Liver (tissue), 8 donors: ENCODE measurements at regions not wholly inside any gene's neighbourhood (a gene's known extent, or its start where the extent isn't known, plus 50 kb on each side); places are given as distances from the start of the nearest gene placed in this dataset.
A peak's percentile ranks its signal among the peaks of the same experiment; 100 is the strongest.

Experiments used
- DNase-seq: peaks from one replicate; pipeline ENCODE4 v3.0.0-alpha.2; 2017; ENCODE audit warnings: low spot score
- H3K27ac ChIP-seq, 2 donors: one replicate each; pipeline ENCODE4 v1.7.0; 2013; ENCODE audit warnings: inconsistent platforms in 2 of 2, low read length in 2 of 2, control low read depth in 1 of 2, low read depth in 1 of 2, mild to moderate bottlenecking in 1 of 2
- H3K27me3 ChIP-seq, 4 donors: one replicate each; pipeline versions ENCODE4 v1.6.1 to v1.7.0; 2013; ENCODE audit warnings: low read length in 3 of 4, inconsistent platforms in 1 of 4, mild to moderate bottlenecking in 1 of 4, moderate library complexity in 1 of 4; ENCODE audit not compliant: control insufficient read depth in 4 of 4, insufficient read depth in 4 of 4
- H3K36me3 ChIP-seq, 4 donors: one replicate each; pipeline versions ENCODE4 v1.6.1 to v1.7.0; 2013; ENCODE audit warnings: low read length in 3 of 4, mild to moderate bottlenecking in 3 of 4, low read depth in 1 of 4, moderate library complexity in 1 of 4; ENCODE audit not compliant: control insufficient read depth in 4 of 4, insufficient read depth in 3 of 4
- H3K4me1 ChIP-seq, 4 donors: one replicate each; pipeline versions ENCODE4 v1.6.1 to v1.7.0; 2013; ENCODE audit warnings: low read length in 3 of 4, mild to moderate bottlenecking in 3 of 4, moderate library complexity in 1 of 4; ENCODE audit not compliant: control insufficient read depth in 4 of 4, insufficient read depth in 4 of 4
- H3K4me3 ChIP-seq, 3 donors: one replicate each; pipeline versions ENCODE4 v1.6.1 to v1.7.0; 2013; ENCODE audit warnings: low read length in 3 of 3, control low read depth in 1 of 3, low read depth in 1 of 3, mild to moderate bottlenecking in 1 of 3
- H3K9ac ChIP-seq, 2 donors: one replicate each; pipeline ENCODE4 v1.7.0; 2013; ENCODE audit warnings: low read length in 2 of 2, mild to moderate bottlenecking in 2 of 2, moderate library complexity in 2 of 2, control low read depth in 1 of 2, low read depth in 1 of 2
- H3K9me3 ChIP-seq, 4 donors: one replicate each; pipeline versions ENCODE4 v1.6.1 to v1.7.0; 2013; ENCODE audit warnings: low read length in 3 of 4; ENCODE audit not compliant: control insufficient read depth in 4 of 4
- FOXA1 ChIP-seq: IDR thresholded peaks from 2 replicates; pipeline ENCODE4 v1.6.1; 2016; ENCODE audit warnings: antibody characterized with exemption
- HNF4A ChIP-seq, 2 donors: conservative IDR thresholded peaks; 2 replicates each; pipeline ENCODE4 v1.6.1; 2016; ENCODE audit warnings: antibody characterized with exemption in 2 of 2, mild to moderate bottlenecking in 2 of 2
- HNF4G ChIP-seq: IDR thresholded peaks from 2 replicates; pipeline ENCODE4 v1.6.1; 2016; ENCODE audit warnings: antibody characterized with exemption
- JUND ChIP-seq, 2 donors: IDR thresholded peaks; 2 replicates each; pipeline ENCODE4 v1.6.1; 2016; ENCODE audit warnings: antibody characterized with exemption in 2 of 2
- NR2F2 ChIP-seq: IDR thresholded peaks from 2 replicates; pipeline ENCODE4 v1.6.1; 2016; ENCODE audit warnings: antibody characterized with exemption
- RAD21 ChIP-seq, 2 donors: IDR thresholded peaks; 2 replicates each; pipeline ENCODE4 v1.6.1; 2016; ENCODE audit warnings: antibody characterized with exemption in 2 of 2, mild to moderate bottlenecking in 2 of 2
- RXRA ChIP-seq, 2 donors: IDR thresholded peaks; 2 replicates each; pipeline ENCODE4 v1.6.1; 2017 to 2018; ENCODE audit warnings: antibody characterized with exemption in 2 of 2, mild to moderate bottlenecking in 1 of 2
- SP1 ChIP-seq: IDR thresholded peaks from 2 replicates; pipeline ENCODE4 v1.6.1; 2018; ENCODE audit warnings: antibody characterized with exemption, mild to moderate bottlenecking
- TAF1 ChIP-seq: conservative IDR thresholded peaks from 2 replicates; pipeline ENCODE4 v1.6.1; 2016; ENCODE audit warnings: antibody characterized with exemption, mild to moderate bottlenecking
- YY1 ChIP-seq: IDR thresholded peaks from 2 replicates; pipeline ENCODE4 v1.6.1; 2016; ENCODE audit warnings: antibody characterized with exemption, mild to moderate bottlenecking
- whole genome bisulfite sequencing: extraction: QIAGEN DNeasy Blood & Tissue Kit; methylation state at CpG from one replicate; pipeline ENCODE4 v1.1.7; 2013; 5-methylcytosine and 5-hydroxymethylcytosine counted together
- TF ChIP-seq, protein P1 (sequence below): IDR thresholded peaks from 2 replicates; pipeline ENCODE4 v1.6.1; 2016; ENCODE audit warnings: antibody characterized with exemption
- TF ChIP-seq, protein P2 (sequence below): IDR thresholded peaks from 2 replicates; pipeline ENCODE4 v1.6.1; 2016; ENCODE audit warnings: antibody characterized with exemption, mild to moderate bottlenecking
- TF ChIP-seq, protein P3 (sequence below): fragments of 150-350 bp; IDR thresholded peaks from 2 replicates; pipeline ENCODE4 v1.5.1; 2017; ENCODE audit warnings: improper control_type of control experiment, low read depth, low read length; ENCODE audit not compliant: missing input control
- TF ChIP-seq, protein P4 (sequence below): IDR thresholded peaks from 2 replicates; pipeline ENCODE4 v1.6.1; 2016; ENCODE audit warnings: antibody characterized with exemption
- donor health status: healthy.
- donor health status: healthy.
- donor health status: healthy.
- donor health status: healthy.
- donor health status: healthy.

DNA sequence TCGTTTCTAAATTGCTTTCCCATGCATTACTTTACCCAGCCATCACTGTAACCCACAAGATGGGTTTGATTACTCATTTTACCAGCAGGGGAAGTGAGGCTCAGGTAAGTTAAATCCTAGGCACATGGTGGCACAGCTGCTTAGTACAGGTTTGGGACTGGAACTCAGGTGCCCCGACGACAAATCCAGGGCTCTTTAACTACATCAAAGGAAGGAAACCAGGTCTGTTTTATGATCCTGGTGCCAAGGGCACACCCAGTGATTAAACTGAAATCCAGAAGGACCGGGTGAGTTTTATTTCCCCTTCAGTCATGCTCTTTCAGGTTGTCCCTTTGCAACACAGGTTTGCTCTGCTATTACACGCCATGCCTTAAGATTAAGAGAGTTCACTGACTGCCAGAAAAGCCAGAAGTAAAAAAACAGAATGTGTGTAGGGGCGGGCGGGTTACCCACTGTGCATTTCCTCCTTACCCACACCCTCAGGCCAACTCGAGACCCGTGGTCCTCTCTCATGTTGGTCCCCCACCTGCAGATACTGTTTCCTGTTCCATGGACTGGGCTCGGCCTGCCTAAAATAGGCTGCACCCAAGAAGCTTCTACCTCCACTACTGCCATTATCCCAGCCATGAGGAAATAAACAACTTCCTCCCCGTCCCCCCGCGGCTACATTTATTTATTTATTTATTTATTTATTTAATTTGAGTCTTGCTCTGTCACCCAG lies 55.1 kb upstream of the KDM7A start (continued):
- no peak for TF ChIP-seq TAF1

DNA sequence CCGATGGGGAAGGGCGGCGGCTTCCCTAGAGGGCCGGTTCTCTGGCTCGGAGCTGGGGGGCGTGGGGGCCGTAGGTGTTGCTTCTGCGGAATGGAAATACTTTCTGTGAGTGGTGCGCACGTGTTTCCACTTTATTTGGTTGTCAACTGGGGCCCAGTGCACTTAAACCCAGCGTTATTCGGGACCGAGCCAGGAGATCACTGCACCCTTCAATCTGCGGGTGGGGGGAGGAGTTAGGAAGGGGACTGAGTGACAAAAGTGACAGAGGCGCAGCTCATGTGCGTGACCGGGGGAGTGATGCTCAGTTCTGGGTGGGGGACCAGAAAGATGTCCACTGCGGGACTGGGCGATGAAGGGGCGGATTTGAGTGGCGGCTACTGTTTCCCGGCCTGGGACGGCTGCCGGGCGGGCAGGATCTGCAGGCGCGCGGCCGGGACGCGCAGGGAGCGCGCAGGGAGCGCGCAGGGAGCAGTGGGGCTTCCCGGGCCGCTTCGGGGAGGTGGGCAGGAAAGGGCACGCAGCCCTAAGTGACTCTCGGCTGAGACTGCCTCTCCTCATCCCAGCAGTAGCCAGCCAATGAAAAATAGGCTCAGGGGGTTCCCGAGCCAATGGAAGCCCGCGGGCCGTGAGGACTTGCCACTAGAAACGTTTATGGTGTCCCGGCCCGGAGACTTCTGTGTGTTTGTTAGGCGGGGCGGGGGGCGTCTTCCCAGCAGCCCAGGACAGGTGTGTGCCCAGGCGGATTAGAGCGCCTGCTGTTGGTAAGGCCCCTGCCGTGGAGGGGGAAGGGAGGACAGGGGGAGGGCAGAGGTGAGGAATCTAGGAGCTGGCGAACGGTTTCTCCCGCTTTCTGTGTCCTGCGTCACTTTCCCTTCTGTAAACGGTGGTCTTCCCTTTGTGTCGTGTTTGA lies 54.3 kb upstream of the KDM7A start:
- Histone ChIP-seq H3K27me3 (peaks cover 0 to 2% (median 0%) of the 10 kb centered on the region in 4 donors), H3K36me3 (no peaks in the 10 kb centered on the region), H3K9me3 (no peaks in the 10 kb centered on the region), H3K9ac (no peak overlapping the region), H3K27ac (peak overlapping the region; percentile 56 to 76), H3K4me3 (peak overlapping the region; percentile 47 to 68 (median 65)), H3K4me1 (peaks cover 10 to 22% (median 19%) of the 10 kb centered on the region in 4 donors)
- 2% methylated on average over 59 of the region's 59 CpGs for WGBS
- TF ChIP-seq NR2F2: no peak
- TF ChIP-seq, protein P1, sequence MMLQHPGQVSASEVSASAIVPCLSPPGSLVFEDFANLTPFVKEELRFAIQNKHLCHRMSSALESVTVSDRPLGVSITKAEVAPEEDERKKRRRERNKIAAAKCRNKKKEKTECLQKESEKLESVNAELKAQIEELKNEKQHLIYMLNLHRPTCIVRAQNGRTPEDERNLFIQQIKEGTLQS: no peak
- TF ChIP-seq YY1: no peak
- TF ChIP-seq JUND (IDR thresholded peaks at IDR 0.05): no peak
- no peak for TF ChIP-seq SP1
- no peak for TF ChIP-seq FOXA1
- no peak for TF ChIP-seq TAF1
- TF ChIP-seq, protein P2, sequence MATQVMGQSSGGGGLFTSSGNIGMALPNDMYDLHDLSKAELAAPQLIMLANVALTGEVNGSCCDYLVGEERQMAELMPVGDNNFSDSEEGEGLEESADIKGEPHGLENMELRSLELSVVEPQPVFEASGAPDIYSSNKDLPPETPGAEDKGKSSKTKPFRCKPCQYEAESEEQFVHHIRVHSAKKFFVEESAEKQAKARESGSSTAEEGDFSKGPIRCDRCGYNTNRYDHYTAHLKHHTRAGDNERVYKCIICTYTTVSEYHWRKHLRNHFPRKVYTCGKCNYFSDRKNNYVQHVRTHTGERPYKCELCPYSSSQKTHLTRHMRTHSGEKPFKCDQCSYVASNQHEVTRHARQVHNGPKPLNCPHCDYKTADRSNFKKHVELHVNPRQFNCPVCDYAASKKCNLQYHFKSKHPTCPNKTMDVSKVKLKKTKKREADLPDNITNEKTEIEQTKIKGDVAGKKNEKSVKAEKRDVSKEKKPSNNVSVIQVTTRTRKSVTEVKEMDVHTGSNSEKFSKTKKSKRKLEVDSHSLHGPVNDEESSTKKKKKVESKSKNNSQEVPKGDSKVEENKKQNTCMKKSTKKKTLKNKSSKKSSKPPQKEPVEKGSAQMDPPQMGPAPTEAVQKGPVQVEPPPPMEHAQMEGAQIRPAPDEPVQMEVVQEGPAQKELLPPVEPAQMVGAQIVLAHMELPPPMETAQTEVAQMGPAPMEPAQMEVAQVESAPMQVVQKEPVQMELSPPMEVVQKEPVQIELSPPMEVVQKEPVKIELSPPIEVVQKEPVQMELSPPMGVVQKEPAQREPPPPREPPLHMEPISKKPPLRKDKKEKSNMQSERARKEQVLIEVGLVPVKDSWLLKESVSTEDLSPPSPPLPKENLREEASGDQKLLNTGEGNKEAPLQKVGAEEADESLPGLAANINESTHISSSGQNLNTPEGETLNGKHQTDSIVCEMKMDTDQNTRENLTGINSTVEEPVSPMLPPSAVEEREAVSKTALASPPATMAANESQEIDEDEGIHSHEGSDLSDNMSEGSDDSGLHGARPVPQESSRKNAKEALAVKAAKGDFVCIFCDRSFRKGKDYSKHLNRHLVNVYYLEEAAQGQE: no peak
- no peak for TF ChIP-seq RXRA (IDR thresholded peaks at IDR 0.05)
- peak; percentile 54 for DNase-seq

DNA sequence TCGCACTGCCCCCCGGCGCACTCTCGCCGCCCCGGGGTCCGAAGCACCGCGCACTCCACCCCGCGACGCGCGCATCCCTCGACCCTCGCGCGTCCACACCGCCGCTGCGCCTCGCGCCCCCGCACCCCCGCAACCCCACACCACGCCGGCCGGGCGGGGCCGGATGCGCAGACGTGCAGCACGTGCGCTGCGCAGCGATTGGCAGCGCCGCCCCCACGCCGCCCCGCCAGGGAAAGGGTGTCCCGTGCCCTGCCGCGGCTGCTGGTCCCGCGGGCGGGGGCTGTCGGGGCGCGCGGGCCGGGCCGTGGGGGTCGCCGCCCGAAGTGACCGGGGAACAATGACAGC lies 53.7 kb upstream of the KDM7A start:
- Histone ChIP-seq H3K4me1 (peaks cover 10 to 22% (median 19%) of the 10 kb centered on the region in 4 donors), H3K27me3 (peaks cover 0 to 2% (median 0%) of the 10 kb centered on the region in 4 donors), H3K9ac (no peak overlapping the region), H3K27ac (peak overlapping the region; percentile 56 to 76), H3K9me3 (no peaks in the 10 kb centered on the region), H3K4me3 (peak overlapping the region in 2 of 3 donors; percentile 65 to 68), H3K36me3 (no peaks in the 10 kb centered on the region)
- no peak for DNase-seq
- TF ChIP-seq HNF4G: no peak
- TF ChIP-seq, protein P1: no peak
- no peak for TF ChIP-seq JUND (IDR thresholded peaks at IDR 0.05)
- TF ChIP-seq, protein P3, sequence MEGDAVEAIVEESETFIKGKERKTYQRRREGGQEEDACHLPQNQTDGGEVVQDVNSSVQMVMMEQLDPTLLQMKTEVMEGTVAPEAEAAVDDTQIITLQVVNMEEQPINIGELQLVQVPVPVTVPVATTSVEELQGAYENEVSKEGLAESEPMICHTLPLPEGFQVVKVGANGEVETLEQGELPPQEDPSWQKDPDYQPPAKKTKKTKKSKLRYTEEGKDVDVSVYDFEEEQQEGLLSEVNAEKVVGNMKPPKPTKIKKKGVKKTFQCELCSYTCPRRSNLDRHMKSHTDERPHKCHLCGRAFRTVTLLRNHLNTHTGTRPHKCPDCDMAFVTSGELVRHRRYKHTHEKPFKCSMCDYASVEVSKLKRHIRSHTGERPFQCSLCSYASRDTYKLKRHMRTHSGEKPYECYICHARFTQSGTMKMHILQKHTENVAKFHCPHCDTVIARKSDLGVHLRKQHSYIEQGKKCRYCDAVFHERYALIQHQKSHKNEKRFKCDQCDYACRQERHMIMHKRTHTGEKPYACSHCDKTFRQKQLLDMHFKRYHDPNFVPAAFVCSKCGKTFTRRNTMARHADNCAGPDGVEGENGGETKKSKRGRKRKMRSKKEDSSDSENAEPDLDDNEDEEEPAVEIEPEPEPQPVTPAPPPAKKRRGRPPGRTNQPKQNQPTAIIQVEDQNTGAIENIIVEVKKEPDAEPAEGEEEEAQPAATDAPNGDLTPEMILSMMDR: no peak
- TF ChIP-seq HNF4A (conservative IDR thresholded peaks at IDR 0.05): no peak
- TF ChIP-seq FOXA1: no peak
- TF ChIP-seq SP1: no peak
- TF ChIP-seq RAD21 (IDR thresholded peaks at IDR 0.05): no peak
- TF ChIP-seq YY1: no peak
- TF ChIP-seq, protein P4, sequence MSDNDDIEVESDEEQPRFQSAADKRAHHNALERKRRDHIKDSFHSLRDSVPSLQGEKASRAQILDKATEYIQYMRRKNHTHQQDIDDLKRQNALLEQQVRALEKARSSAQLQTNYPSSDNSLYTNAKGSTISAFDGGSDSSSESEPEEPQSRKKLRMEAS: no peak
- TF ChIP-seq TAF1: no peak
- WGBS: 4% methylated on average over 57 of the region's 57 CpGs
